ENCODE measurements at regions not wholly inside any gene's neighbourhood (a gene's known extent, or its start where the extent isn't known, plus 50 kb on each side); places are given as distances from the start of the nearest gene placed in this dataset.

GRCh38 chr9:96113032-96113431 lies 188.9 kb downstream of the HSD17B3 start:
- H3K4me3 ChIP-seq (ENCODE audit: low read depth, low read length), result no peak overlapping the region
- no peak overlapping the region for H2AFZ ChIP-seq
- no peaks in the 10 kb centered on the region for H3K36me3 ChIP-seq (ENCODE audit: control insufficient read depth, insufficient read depth, low read length)
- H3K4me1 ChIP-seq, result no peaks in the 10 kb centered on the region
- H3K79me2 ChIP-seq, result no peaks in the 10 kb centered on the region
- no peak overlapping the region for H3K27ac ChIP-seq
- H3K4me2 ChIP-seq (ENCODE audit: low read length), result no peak overlapping the region
- no peak overlapping the region for H3K9ac ChIP-seq
- H3K9me3 ChIP-seq (ENCODE audit: control insufficient read depth, low read length), result no peaks in the 10 kb centered on the region
- no peaks in the 10 kb centered on the region for H3K27me3 ChIP-seq (ENCODE audit: control insufficient read depth, insufficient read depth, low read length)
- TF ChIP-seq CTCF (IDR thresholded peaks at IDR 0.05), result no peak

- no peak overlapping the region for H2AFZ ChIP-seq
- H3K27ac ChIP-seq, result no peak overlapping the region
- H3K4me3 ChIP-seq (ENCODE audit: low read depth, low read length), result no peak overlapping the region
- no peaks in the 10 kb centered on the region for H3K4me1 ChIP-seq
- H3K9me3 ChIP-seq (ENCODE audit: control insufficient read depth, low read length), result no peaks in the 10 kb centered on the region
- no peak overlapping the region for H3K9ac ChIP-seq
- H3K36me3 ChIP-seq (ENCODE audit: control insufficient read depth, insufficient read depth, low read length), result no peaks in the 10 kb centered on the region
- H3K27me3 ChIP-seq (ENCODE audit: control insufficient read depth, insufficient read depth, low read length), result no peaks in the 10 kb centered on the region
- H3K4me2 ChIP-seq (ENCODE audit: low read length), result no peak overlapping the region
- H3K79me2 ChIP-seq, result no peaks in the 10 kb centered on the region
- TF ChIP-seq CTCF (IDR thresholded peaks at IDR 0.05), result no peak
Observed at GRCh38 chr9:96109680-96110351, 192.2 kb downstream of the HSD17B3 start.

GRCh38 chr9:96108691-96109380 lies 193.1 kb downstream of the HSD17B3 start:
- no peaks in the 10 kb centered on the region for H3K79me2 ChIP-seq
- H3K27me3 ChIP-seq (ENCODE audit: control insufficient read depth, insufficient read depth, low read length), result no peaks in the 10 kb centered on the region
- no peak overlapping the region for H3K4me3 ChIP-seq (ENCODE audit: low read depth, low read length)
- H3K4me1 ChIP-seq, result no peaks in the 10 kb centered on the region
- H3K27ac ChIP-seq, result no peak overlapping the region
- no peaks in the 10 kb centered on the region for H3K36me3 ChIP-seq (ENCODE audit: control insufficient read depth, insufficient read depth, low read length)
- TF ChIP-seq CTCF (IDR thresholded peaks at IDR 0.05), result no peak
- H3K9ac ChIP-seq, result no peak overlapping the region
- H2AFZ ChIP-seq, result no peak overlapping the region
- H3K9me3 ChIP-seq (ENCODE audit: control insufficient read depth, low read length), result no peaks in the 10 kb centered on the region
- no peak overlapping the region for H3K4me2 ChIP-seq (ENCODE audit: low read length)

- no peaks in the 10 kb centered on the region for H3K27me3 ChIP-seq (ENCODE audit: control insufficient read depth, insufficient read depth, low read length)
- H2AFZ ChIP-seq, result no peak overlapping the region
- H3K79me2 ChIP-seq, result no peaks in the 10 kb centered on the region
- no peak overlapping the region for H3K9ac ChIP-seq
- no peak for TF ChIP-seq CTCF (IDR thresholded peaks at IDR 0.05)
- no peaks in the 10 kb centered on the region for H3K9me3 ChIP-seq (ENCODE audit: control insufficient read depth, low read length)
- no peak overlapping the region for H3K4me2 ChIP-seq (ENCODE audit: low read length)
- no peaks in the 10 kb centered on the region for H3K36me3 ChIP-seq (ENCODE audit: control insufficient read depth, insufficient read depth, low read length)
- H3K27ac ChIP-seq, result no peak overlapping the region
- H3K4me3 ChIP-seq (ENCODE audit: low read depth, low read length), result no peak overlapping the region
- no peaks in the 10 kb centered on the region for H3K4me1 ChIP-seq
Observed at GRCh38 chr9:96107436-96107835, 194.5 kb downstream of the HSD17B3 start.
